GM10266 (cell line): ENCODE measurements at regions not wholly inside any gene's neighbourhood (a gene's known extent, or its start where the extent isn't known, plus 50 kb on each side); places are given as distances from the start of the nearest gene placed in this dataset.

Source experiments
- DNase-seq: peaks from one replicate; pipeline ENCODE4 v3.0.0; 2012; ENCODE audit errors: extremely low spot score
- CTCF ChIP-seq: IDR thresholded peaks from 2 replicates; pipeline ENCODE4 v1.5.1; 2012; ENCODE audit warnings: mild to moderate bottlenecking, low read depth; ENCODE audit not compliant: control insufficient read depth, insufficient read depth; ENCODE audit errors: missing control alignments

DNA sequence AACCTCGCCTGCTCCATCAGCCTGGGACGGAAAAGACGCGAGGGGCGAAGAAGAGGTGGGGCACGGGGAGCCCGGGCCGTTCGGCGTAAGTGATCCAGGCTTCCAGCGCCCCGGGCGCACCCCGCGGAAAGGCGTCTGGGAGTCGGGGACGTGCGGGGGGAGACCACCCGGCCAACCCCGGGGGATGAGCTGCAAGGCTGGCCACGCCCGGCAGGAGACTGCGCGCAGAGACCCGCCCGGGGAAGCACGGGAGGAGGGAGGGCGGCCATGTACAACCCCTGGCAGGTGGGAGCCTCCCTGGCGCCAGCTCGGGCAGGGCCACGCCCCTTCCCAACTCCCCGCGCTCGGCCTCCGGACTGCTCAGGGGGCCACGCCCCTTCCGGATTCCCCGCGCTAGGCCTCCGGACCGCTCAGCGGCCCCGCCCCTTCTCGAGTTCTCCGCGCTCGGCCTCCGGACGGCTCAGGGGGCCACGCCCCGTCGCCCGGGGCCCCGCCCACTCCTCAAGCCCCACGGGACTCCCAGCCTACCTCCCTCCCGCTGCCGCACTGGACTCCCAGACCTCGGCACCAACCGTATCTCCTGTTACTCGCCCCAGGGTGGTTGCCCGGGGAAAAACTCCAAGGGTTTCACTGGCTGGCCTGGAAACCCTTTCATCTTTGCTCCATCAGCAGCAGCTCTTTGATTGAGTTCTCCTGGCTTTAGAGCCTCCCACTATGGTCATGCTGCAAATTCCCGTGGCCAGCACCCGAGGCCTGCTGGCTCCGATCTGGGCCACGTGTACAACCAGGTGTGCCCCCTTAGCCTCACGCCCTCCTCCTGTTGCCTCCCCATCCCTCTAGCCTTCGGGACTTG, 284.4 kb downstream of the ZEB1 start:
- no peak for TF ChIP-seq CTCF

GRCh38 chr10:31602541-31603234, 283.7 kb downstream of the ZEB1 start:
- TF ChIP-seq CTCF: no peak
- no peak for DNase-seq

More for the DNA sequence above, 284.4 kb downstream of the ZEB1 start:
- peak; percentile 97 for DNase-seq

DNA sequence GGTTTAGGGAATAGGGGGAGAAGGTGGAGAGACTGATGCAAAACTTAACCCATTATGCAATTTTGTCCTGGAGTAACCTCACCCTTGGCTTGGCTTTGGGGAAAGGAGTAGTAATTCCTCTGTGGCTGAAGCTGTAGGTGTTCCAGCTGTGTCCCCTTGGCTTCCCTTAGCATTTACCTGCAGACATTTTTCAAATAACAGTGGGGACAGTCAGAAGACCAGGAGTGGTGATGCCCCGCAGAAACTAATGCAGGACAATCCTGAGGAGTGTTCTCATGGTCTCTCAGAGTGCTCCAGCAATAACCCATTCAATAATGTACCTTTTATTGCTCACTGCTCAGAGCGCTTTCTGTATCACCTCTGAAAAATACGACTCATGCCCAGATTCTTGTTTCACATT, 282.1 kb downstream of the ZEB1 start:
- no peak for DNase-seq
- TF ChIP-seq CTCF: no peak

- DNase-seq: no peak
- no peak for TF ChIP-seq CTCF
Observed at GRCh38 chr10:31599626-31600504, 280.8 kb downstream of the ZEB1 start.

- DNase-seq: no peak
- no peak for TF ChIP-seq CTCF
Observed at GRCh38 chr10:31596765-31597164, 277.7 kb downstream of the ZEB1 start.

- TF ChIP-seq CTCF: no peak
- DNase-seq: no peak
Observed at GRCh38 chr10:31595992-31596391, 277.0 kb downstream of the ZEB1 start.
